PFSK-1 (cell line): ENCODE measurements at regions not wholly inside any gene's neighbourhood (a gene's known extent, or its start where the extent isn't known, plus 50 kb on each side); places are given as distances from the start of the nearest gene placed in this dataset.

Experiments
- FOXP2 ChIP-seq: optimal IDR thresholded peaks from 2 replicates; pipeline ENCODE3; 2011; ENCODE audit warnings: borderline replicate concordance, control low read depth, inconsistent platforms; ENCODE audit not compliant: insufficient read depth; ENCODE audit errors: extremely low read length, extremely low read depth
- POLR2AphosphoS5 ChIP-seq: IDR thresholded peaks from 2 replicates; pipeline ENCODE4 v1.6.1; 2012; ENCODE audit warnings: low read depth, mild to moderate bottlenecking, control low read depth, low read length, moderate library complexity
- REST ChIP-seq, 2 experiments: IDR thresholded peaks; 2 replicates each; pipeline versions ENCODE4 v1.6.1 to v1.8.0; 2011 to 2012; ENCODE audit warnings: low read depth in 2 of 2, low read length in 2 of 2, control low read depth in 1 of 2, inconsistent platforms in 1 of 2, mild to moderate bottlenecking in 1 of 2, moderate library complexity in 1 of 2; ENCODE audit not compliant: insufficient read depth in 1 of 2
- SIN3A ChIP-seq: IDR thresholded peaks from 2 replicates; pipeline ENCODE4 v1.6.1; 2012; ENCODE audit warnings: mild to moderate bottlenecking, low read length, moderate library complexity, borderline replicate concordance; ENCODE audit not compliant: insufficient read depth
- TAF1 ChIP-seq: IDR thresholded peaks from 2 replicates; pipeline ENCODE4 v1.6.1; 2012; ENCODE audit warnings: low read length, control low read depth, borderline replicate concordance; ENCODE audit not compliant: insufficient read depth

GRCh38 chr9:18149471-18150011, 324.4 kb upstream of the ADAMTSL1 start:
- TF ChIP-seq REST (IDR thresholded peaks at IDR 0.05; ENCODE audit: insufficient read depth in 1 of 2, low read depth in 2 of 2, low read length in 2 of 2) (no peak), POLR2AphosphoS5 (no peak), TAF1 (no peak), SIN3A (no peak), FOXP2 (no peak)

- TF ChIP-seq TAF1 (no peak), FOXP2 (no peak), POLR2AphosphoS5 (no peak)
Measured at GRCh38 chr9:18154661-18155060, 319.3 kb upstream of the ADAMTSL1 start.

- TF ChIP-seq POLR2AphosphoS5 (no peak), REST (IDR thresholded peaks at IDR 0.05; ENCODE audit: insufficient read depth in 1 of 2, low read depth in 2 of 2, low read length in 2 of 2) (no peak), TAF1 (no peak), SIN3A (no peak), FOXP2 (no peak)
Measured at GRCh38 chr9:18159254-18159653, 314.7 kb upstream of the ADAMTSL1 start.

GRCh38 chr9:18163146-18163545, 310.8 kb upstream of the ADAMTSL1 start:
- TF ChIP-seq TAF1: no peak
- no peak for TF ChIP-seq POLR2AphosphoS5
- TF ChIP-seq FOXP2: no peak
- no peak for TF ChIP-seq REST (IDR thresholded peaks at IDR 0.05; ENCODE audit: insufficient read depth in 1 of 2, low read depth in 2 of 2, low read length in 2 of 2)
- no peak for TF ChIP-seq SIN3A

GRCh38 chr9:18167733-18168132, 306.2 kb upstream of the ADAMTSL1 start:
- no peak for TF ChIP-seq TAF1
- no peak for TF ChIP-seq REST (IDR thresholded peaks at IDR 0.05; ENCODE audit: insufficient read depth in 1 of 2, low read depth in 2 of 2, low read length in 2 of 2)
- TF ChIP-seq SIN3A: no peak
- TF ChIP-seq POLR2AphosphoS5: no peak
